Stimulated activated CD4-positive, alpha-beta T cell treated with anti-CD3 and anti-CD28 coated beads, Interleukin-2, amount 100 ng/mL, for 24 hours (primary cell): ENCODE measurements at regions not wholly inside any gene's neighbourhood (a gene's known extent, or its start where the extent isn't known, plus 50 kb on each side); places are given as distances from the start of the nearest gene placed in this dataset.
"Not testable (repeated sequence)": the region's sequence is repeated elsewhere in the genome, so short reads cannot be mapped to it uniquely, and the experiment has no call there.

Source experiments
- DNase-seq, 2 donors: peaks; one replicate each; pipeline ENCODE4 v3.0.0-alpha.2; 2020

DNA sequence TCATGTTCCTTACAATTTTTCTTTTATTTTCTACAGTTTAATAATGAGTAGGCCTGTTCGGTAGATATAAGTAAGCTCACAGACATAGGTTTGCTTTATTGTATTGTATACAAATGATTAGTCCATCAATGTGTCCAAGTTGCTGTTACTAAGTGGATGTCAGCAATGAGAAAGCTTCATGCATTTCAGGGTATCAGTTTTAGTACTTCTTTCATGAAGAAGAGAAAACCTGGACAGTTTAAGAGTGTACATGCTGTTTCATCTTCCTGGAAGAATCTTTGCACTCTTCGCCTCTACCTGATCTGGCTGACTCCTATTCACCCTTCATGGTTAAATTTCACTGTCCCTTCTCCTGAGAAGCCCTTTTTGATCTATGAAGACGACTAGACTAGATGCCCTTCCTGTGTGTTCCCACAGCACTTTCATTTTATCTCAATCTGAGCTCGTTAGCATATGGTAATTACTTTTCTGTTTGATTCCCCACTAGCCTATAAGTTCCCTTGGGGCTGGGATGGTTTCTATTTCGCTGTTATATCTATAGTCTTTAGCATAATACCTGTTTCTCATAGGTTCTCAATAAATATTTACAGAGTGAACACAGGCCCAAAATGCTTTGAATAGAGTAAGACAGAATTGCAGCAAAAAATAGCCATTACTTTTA lies 70.7 kb downstream of the CETN3 start:
- DNase-seq = no peak

GRCh38 chr5:90337449-90338052 lies 72.0 kb downstream of the CETN3 start:
- no peak for DNase-seq

DNA sequence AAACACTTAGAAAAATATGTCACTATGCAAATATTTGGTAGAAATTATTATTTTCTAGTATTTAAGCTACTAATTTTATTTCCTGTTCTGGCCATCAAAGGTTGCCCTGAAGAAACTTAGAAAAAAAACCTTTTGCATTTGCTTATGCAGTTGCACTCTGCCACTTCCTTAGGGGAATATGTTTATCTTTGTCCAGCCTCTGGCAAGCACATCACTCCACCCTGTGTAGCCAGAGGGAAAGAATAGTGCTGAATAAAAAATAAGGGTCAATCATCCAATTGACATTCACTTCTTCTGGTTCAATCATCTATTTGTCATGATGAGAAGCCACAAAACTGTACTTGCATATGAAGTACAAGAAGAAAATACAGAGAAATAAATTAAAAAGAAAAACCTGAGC lies 72.8 kb downstream of the CETN3 start:
- no peak for DNase-seq

DNA sequence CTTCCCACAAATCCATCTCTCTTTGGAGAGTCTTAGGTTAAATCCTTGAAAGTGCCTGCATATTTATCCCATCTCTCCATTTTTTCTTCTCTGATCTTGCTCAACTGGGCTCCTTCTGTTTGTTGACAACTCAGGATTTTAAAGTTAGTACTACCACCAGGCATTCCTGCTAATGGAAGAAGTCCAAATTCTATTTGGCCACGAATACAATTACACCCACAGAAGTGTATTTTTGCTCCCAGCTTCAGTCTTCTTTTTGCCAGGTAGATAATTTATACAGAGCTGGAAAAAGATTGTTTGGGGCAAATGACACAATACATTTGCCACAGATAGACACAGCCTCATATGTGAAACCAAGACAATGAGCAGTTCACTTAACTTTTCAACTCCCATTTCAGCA lies 74.8 kb downstream of the CETN3 start:
- no peak for DNase-seq

DNA sequence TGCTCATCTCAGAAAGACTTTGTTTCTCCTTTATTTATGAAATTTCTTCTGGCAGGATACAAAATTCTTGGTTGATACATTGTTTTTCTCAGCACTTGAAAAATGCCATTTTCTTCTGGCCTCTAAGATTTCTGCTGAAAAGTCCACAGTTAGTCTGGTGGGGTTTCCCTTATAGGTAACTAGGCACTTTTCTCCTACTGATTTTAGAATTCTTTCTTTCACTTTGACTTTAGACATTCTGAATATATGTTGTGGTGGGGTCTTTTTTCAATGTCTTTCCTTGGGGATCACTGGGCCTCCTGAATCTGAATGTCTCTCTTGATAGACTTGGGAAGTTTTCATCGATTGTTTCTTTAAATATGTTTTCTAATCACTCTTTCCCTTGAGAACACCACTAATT lies 79.6 kb downstream of the CETN3 start:
- no peak for DNase-seq

DNA sequence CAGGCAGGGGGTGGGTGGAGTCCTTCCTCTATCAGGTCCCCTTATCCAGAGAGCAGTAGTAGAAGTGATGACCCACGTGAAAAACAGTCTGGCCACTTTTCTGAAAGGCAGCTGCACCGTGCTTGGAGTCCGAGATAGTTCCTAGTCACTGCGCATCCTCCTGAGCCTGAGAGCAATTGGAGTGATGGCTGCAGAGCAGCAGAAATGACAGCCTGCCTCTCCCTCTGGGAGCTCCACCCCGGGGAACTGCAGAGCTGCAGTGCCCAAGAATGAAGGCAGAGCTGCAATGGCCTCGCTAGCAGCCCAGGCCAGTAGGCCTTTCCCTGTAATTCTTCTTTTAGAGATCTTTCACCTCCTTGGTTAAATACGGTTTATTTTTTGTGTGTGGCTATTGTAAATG lies 82.6 kb downstream of the CETN3 start:
- DNase-seq = no peak

GRCh38 chr5:90325093-90325492 lies 84.5 kb downstream of the CETN3 start:
- DNase-seq = no peak

DNA sequence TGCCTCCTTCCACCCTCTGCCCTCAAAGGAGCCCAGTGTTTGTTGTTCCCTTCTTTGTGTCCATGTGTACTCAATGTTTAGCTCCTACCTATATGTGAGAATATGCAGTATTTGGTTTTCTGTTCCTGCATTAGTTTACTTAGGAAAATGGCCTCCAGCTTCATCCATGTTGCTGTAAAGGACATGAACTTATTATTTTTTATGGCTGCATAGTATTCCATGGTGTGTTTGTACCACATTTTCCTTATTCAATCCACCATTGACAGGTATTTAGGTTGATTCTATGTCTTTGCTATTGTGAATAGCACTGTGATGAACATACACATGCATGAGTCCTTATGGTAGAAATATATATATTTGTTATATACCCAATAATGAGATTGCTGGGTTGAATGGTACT lies 89.2 kb downstream of the CETN3 start:
- DNase-seq = not testable (repeated sequence)

DNA sequence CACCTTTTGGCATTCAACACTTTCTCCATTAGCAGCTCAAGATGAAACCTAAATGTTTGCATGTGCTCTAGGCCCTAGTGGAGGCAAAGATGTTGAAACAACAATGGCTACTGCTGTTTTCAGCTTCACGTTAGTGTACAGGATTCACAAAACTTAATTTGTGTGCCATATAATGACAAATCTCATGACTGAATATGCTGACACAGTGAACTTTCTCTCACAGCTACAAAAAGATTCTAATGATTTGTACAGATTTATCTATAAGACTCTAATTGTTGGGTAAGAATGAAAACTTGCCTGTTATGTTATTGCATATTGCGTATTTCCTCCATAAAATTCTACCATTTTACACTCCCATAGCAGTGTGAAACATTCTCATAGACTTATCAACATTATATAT lies 97.5 kb downstream of the CETN3 start:
- DNase-seq = no peak

GRCh38 chr5:90311401-90311800 lies 98.2 kb downstream of the CETN3 start:
- DNase-seq = no peak

GRCh38 chr5:90308787-90309585 lies 100.6 kb downstream of the CETN3 start:
- no peak for DNase-seq

- no peak for DNase-seq
Observed at GRCh38 chr5:90307782-90308181, 101.8 kb downstream of the CETN3 start.

DNA sequence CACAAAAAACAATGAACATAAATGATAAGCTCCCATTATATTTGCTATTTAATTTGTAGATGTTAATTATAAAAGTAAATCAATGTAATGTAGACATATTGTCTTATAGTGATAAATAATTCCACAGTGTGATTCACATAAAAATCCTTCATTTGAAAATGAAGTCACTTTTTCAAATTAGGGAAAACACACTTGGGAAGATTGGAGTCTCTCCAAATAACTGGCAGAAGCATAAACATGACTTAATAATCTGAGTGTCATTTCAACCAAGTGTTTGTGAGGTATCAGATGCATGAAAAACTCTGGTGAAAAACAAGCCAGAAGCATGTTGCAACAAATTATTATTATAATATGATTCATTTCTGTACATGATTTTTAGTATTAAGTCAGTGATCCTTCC lies 102.2 kb downstream of the CETN3 start:
- DNase-seq = no peak

DNA sequence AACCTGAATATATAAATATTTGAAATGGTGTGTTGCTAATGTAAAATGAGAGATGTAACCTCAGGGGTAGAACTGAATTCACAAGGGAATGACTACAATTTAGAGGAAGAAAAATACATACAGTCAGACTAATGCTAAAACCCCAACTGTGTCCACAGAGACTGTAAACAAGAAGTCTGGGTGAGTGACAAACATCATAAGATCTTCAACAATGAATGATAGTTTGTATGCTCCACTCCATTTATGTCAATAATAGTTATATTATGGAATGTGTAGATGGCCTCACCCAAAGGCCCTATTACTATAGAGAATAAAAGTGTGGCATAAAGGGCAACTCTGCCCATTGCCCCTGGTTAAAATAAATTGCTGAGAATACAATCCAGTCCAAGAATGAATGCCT lies 102.9 kb downstream of the CETN3 start:
- no peak for DNase-seq

- no peak for DNase-seq
Observed at GRCh38 chr5:90305041-90305720, 104.4 kb downstream of the CETN3 start.

- no peak for DNase-seq
Observed at GRCh38 chr5:90301248-90301647, 108.3 kb downstream of the CETN3 start.

DNA sequence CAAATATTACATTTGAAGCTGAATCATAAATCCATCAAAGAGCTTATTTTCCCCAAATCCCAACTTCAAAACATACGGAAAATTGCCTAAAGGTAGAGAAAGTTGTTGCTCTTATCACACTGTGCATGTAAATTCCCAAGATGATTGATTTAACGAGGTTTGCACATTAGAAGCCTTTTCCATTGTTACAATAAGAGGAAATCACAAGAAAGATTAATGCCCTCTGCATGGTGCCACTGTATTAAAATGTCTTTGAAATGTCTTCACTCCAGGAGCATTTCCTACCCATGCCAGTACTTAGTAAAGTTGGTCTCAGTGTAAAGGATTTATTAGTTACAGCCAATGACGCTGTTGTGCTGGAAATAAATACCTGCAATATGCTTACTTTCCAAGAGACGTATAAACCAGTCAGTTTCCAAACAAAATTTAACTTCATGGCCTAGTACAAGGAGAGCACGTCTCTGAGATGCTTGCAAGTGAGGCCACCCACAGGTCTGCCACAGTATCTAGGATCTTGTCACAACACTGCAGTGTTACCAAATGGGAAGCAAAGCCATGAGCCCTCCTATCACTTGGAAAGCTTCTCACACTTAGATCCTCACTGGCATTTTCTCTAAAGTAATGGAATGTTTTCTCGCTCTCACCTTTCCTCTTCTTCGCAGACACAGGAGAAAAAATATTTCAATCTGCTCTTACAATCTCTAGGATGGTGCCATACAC lies 112.4 kb downstream of the CETN3 start:
- no peak for DNase-seq

DNA sequence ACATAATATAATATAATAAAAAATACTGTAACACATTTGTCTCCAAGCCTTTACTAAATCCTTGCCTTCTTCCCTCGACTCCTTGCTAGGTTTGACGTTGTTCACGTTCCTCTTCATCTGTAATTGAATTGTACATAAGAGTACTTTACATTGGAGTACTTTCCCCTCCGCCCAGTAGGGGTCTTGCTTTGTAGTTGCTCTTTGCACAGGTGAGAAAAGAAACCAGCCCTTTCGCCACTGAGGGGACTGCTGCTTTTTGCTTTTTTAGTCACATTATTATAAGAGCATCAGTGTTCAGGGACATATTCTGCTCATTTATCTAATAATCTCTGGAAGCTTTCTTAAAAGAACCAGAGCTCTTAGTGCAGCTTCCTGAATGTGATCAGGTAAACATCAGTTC lies 115.0 kb downstream of the CETN3 start:
- DNase-seq = no peak

- no peak for DNase-seq
Observed at GRCh38 chr5:90293931-90294330, 115.6 kb downstream of the CETN3 start.

DNA sequence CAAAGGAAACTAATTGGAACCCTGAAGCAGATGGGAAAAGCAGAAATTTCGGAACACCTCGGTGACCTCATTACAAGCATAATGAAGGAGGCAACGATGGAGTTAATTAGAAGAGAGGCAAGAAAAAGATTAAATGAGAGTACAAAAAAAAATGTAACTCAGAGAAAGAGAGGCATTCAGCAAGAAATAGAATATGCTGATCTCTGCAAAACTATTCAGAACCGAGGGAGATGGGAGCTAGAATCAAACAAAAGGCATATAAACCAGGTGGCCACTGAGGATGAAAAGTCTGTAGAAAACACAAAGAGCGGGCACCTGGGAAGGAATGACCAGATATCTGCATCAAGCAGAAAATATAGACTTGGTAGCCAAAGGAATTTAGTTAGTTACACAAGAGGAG lies 118.9 kb downstream of the CETN3 start:
- DNase-seq = no peak

DNA sequence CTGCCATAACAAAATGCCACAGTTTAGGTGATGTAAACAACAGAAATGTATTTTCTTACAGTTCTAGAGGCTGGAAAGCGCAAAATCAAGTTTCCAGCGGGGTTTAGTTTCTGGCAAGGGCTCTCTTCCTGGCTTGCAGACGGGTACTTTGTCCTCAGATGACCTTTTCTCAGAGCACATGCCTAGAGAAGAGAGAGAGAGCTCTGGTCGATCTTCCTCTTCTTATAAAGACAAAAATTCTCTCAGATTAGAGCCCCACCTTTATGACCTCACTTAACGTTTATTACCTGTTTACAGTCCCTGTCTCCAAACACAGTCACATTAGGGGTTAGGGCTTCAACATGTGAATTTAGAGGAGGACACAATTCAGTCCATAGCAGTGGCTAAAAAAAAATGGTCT lies 119.7 kb downstream of the CETN3 start:
- DNase-seq = no peak

DNA sequence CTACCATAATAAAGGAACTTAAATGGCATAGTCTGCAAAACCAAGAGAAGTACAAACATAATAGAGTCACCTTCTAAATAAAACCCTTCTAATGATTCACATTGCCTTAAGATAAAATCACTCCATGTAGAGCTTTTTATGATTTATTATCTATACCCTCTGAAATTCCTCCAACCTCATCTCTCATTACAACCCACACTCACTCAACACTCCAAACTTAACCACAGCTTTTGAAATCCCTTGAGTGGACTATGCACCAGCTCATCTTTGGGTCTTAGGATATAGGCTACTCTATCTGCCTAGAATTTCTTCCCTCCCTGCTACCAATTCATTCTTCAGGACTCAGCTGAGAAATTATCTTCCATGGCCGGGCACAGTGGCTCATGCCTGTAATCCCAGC lies 122.5 kb downstream of the CETN3 start:
- DNase-seq = no peak

DNA sequence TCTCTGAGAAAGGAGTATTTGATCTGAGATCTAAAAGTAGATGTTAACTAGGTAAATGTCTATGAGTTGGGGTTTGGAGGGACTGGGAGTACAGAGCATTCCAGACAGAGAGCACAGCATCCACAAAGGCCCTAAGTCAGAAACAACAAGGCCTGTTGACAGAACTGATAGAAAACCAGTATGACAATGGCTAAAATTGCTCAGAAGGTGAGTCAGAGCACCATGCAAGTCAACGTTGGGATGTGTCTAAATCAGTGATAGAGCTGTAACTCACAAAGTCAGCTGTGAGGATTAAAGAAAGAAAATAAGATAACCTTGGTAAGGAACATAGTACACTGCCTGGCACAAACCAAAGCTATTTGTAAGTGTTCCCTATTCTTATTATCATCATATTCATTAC lies 124.0 kb downstream of the CETN3 start:
- no peak for DNase-seq
